HUES64 (cell line): ENCODE measurements at regions not wholly inside any gene's neighbourhood (a gene's known extent, or its start where the extent isn't known, plus 50 kb on each side); places are given as distances from the start of the nearest gene placed in this dataset.

Experiments used
- H3K27ac ChIP-seq: 2 replicates; pipeline ENCODE4 v1.7.0; 2013; ENCODE audit warnings: low read depth, low read length, inconsistent platforms
- H3K27me3 ChIP-seq: 2 replicates; pipeline ENCODE4 v1.6.1; 2013; ENCODE audit warnings: mild to moderate bottlenecking, low read length; ENCODE audit not compliant: insufficient read depth
- H3K36me3 ChIP-seq: 2 replicates; pipeline ENCODE4 v1.6.1; 2013; ENCODE audit warnings: mild to moderate bottlenecking, low read length; ENCODE audit not compliant: insufficient read depth
- H3K4me1 ChIP-seq: 2 replicates; pipeline ENCODE4 v1.6.1; 2013; ENCODE audit warnings: mild to moderate bottlenecking, low read length, moderate library complexity; ENCODE audit not compliant: insufficient read depth
- H3K4me3 ChIP-seq: 2 replicates; pipeline ENCODE4 v1.5.1; 2013; ENCODE audit warnings: mild to moderate bottlenecking, low read length, moderate library complexity
- H3K9ac ChIP-seq: 2 replicates; pipeline ENCODE4 v1.6.1; 2013; ENCODE audit warnings: mild to moderate bottlenecking, low read depth, low read length
- H3K9me3 ChIP-seq: 2 replicates; pipeline ENCODE4 v1.6.1; 2013; ENCODE audit warnings: low read depth, low read length; ENCODE audit not compliant: insufficient read depth
- WGBS: fragments of 150-250, 120-280 bp; methylation state at CpG from one replicate; pipeline ENCODE4 v1.1.7; 2013; ENCODE audit warnings: missing lambda C conversion rate; 5-methylcytosine and 5-hydroxymethylcytosine counted together

GRCh38 chr1:184297244-184297750 lies 89.5 kb upstream of the C1orf21 start:
- H3K4me1 ChIP-seq = peaks cover 7% of the 10 kb centered on the region; the same call in 1 of the 2 replicates
- no peak overlapping the region for H3K27ac ChIP-seq
- no peaks in the 10 kb centered on the region for H3K36me3 ChIP-seq
- H3K9me3 ChIP-seq = no peaks in the 10 kb centered on the region
- H3K4me3 ChIP-seq = no peak overlapping the region
- H3K9ac ChIP-seq = no peak overlapping the region
- H3K27me3 ChIP-seq = no peaks in the 10 kb centered on the region
- 88% methylated on average over 3 of the region's 3 CpGs for WGBS

DNA sequence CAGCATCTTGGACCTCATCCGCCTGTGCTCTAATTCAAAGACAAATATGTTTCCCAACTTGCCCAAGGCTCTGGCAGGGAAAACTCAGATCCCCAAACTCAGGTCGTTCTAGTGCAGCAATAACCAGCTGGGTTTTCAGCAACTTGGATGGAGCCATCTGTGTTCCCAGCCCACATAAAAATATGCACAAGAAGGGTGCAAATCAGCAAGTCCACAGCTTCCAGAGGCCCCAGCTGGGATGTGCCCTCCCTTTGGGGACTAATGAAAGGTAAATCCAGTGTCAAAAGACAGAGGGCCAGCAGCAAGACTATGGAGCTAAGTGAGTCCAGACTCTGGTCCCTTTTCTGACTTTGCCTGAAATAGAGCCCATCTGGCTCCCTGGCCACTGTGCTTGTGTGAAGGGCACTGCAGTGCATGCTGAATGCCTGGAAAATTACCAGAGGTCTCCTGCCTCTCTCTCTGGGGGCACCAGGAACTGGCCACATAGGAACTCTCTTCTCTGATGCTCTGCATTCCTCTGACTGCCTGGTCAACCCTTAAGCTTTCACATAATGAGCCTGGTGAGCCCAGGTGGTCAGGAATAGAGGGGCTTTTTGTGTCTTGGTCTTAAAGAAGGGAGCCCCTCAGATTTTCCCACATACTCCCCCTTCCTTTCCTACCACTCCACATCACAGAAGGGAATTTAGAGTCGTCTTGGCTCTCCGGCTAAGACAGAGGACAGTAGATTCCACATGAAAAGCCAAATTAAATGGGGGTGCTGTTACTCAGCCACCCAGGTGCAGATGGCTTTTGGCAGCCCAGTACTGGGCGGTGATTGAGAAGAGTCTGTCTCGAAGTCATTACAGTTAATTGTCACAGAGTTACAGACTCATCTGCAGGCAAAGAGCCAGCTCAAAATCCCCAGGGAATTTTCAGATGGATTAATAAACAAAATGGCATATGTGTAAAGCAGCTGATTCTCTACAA lies 88.1 kb upstream of the C1orf21 start:
- H3K27me3 ChIP-seq = no peaks in the 10 kb centered on the region
- H3K4me1 ChIP-seq = peaks cover 7% of the 10 kb centered on the region; the same call in 1 of the 2 replicates
- H3K4me3 ChIP-seq = no peak overlapping the region
- H3K9me3 ChIP-seq = peaks cover 3% of the 10 kb centered on the region; the same call in 1 of the 2 replicates
- 92% methylated on average over 6 of the region's 6 CpGs for WGBS
- no peaks in the 10 kb centered on the region for H3K36me3 ChIP-seq
- H3K9ac ChIP-seq = no peak overlapping the region
- no peak overlapping the region for H3K27ac ChIP-seq

GRCh38 chr1:184299406-184299790 lies 87.4 kb upstream of the C1orf21 start:
- WGBS = 94% methylated on average over 2 of the region's 2 CpGs
- H3K4me3 ChIP-seq = no peak overlapping the region
- peaks cover 3% of the 10 kb centered on the region; the same call in 1 of the 2 replicates for H3K9me3 ChIP-seq
- no peak overlapping the region for H3K27ac ChIP-seq
- peaks cover 7% of the 10 kb centered on the region; the same call in 1 of the 2 replicates for H3K4me1 ChIP-seq
- H3K36me3 ChIP-seq = no peaks in the 10 kb centered on the region
- no peak overlapping the region for H3K9ac ChIP-seq
- no peaks in the 10 kb centered on the region for H3K27me3 ChIP-seq

- WGBS = 96% methylated on average over 2 of the region's 2 CpGs
- H3K27me3 ChIP-seq = no peaks in the 10 kb centered on the region
- no peaks in the 10 kb centered on the region for H3K36me3 ChIP-seq
- H3K27ac ChIP-seq = no peak overlapping the region
- H3K4me1 ChIP-seq = peaks cover 7% of the 10 kb centered on the region; the same call in 1 of the 2 replicates
- no peak overlapping the region for H3K4me3 ChIP-seq
- H3K9me3 ChIP-seq = peaks cover 3% of the 10 kb centered on the region; the same call in 1 of the 2 replicates
- no peak overlapping the region for H3K9ac ChIP-seq
These were observed 87.0 kb upstream of the C1orf21 start for GRCh38 chr1:184299796-184300195.

DNA sequence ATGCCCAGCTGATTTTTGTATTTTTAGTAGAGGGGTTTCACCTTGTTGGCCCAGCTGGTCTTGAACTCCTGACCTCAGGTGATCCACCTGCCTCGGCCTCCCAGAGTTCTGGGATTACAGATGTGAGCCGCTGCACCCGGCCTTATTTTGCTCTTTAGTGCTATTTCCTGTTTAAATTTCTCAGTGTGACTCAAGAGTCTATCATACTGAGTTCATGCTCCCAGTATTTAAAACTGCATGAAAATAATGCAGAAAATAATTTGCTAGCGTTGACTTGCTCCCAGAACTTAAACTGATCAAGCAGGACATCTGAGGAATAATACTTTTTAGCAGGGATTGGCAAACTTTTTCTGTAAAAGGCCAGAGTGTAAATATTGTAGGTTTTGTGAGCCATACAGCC lies 86.4 kb upstream of the C1orf21 start:
- Histone ChIP-seq H3K9me3 (peaks cover 3% of the 10 kb centered on the region; the same call in 1 of the 2 replicates), H3K9ac (no peak overlapping the region), H3K27me3 (no peaks in the 10 kb centered on the region), H3K4me1 (peaks cover 7% of the 10 kb centered on the region; the same call in 1 of the 2 replicates), H3K4me3 (no peak overlapping the region), H3K36me3 (no peaks in the 10 kb centered on the region), H3K27ac (no peak overlapping the region)
- WGBS = 92% methylated on average over 4 of the region's 4 CpGs

DNA sequence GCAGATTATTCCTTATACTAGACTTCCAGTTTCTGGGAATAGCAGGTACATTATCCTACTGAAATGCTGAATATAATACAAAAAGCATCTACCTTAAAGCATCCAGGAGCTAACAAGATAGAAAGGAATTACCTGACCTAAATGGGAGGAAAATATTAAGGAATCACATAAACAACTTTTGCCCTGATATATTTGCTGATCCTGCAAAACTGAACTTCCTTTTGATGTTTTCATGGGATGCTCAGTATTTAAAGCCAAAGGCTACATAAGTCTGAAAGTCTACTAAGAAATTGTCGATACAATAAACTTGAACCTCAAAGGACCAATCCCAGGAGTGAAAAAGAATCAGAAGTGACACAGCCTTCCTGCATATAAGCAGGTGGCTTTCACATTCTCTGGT lies 85.6 kb upstream of the C1orf21 start:
- 97% methylated on average over 1 of the region's 1 CpG for WGBS
- no peaks in the 10 kb centered on the region for H3K36me3 ChIP-seq
- no peak overlapping the region for H3K9ac ChIP-seq
- no peak overlapping the region for H3K4me3 ChIP-seq
- H3K27ac ChIP-seq = no peak overlapping the region
- no peaks in the 10 kb centered on the region for H3K27me3 ChIP-seq
- H3K9me3 ChIP-seq = peaks cover 3% of the 10 kb centered on the region; the same call in 1 of the 2 replicates
- peaks cover 7% of the 10 kb centered on the region; the same call in 1 of the 2 replicates for H3K4me1 ChIP-seq

DNA sequence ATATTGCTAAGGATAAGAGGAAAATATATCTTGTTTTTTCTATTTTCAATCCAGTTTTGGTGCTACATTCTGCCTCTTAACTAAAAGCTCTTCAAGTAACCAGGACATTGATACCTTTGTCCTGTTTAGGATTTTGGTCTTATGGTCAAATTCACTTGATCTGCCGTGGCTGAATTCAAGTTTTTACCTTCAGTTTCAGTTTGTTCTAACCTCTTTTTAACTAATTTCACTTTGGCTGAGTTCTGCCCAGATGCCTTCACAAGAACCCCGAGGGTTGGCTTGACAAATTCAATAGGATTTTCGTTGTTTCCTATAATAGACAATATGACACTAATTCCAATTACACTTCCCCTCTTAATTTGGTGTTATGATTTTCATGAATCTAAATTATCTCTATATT lies 84.5 kb upstream of the C1orf21 start:
- Histone ChIP-seq H3K9me3 (peaks cover 3% of the 10 kb centered on the region; the same call in 1 of the 2 replicates), H3K4me1 (peaks cover 7% of the 10 kb centered on the region; the same call in 1 of the 2 replicates), H3K27ac (no peak overlapping the region), H3K4me3 (no peak overlapping the region), H3K36me3 (no peaks in the 10 kb centered on the region), H3K27me3 (no peaks in the 10 kb centered on the region), H3K9ac (no peak overlapping the region)
- WGBS = 95% methylated on average over 3 of the region's 3 CpGs

DNA sequence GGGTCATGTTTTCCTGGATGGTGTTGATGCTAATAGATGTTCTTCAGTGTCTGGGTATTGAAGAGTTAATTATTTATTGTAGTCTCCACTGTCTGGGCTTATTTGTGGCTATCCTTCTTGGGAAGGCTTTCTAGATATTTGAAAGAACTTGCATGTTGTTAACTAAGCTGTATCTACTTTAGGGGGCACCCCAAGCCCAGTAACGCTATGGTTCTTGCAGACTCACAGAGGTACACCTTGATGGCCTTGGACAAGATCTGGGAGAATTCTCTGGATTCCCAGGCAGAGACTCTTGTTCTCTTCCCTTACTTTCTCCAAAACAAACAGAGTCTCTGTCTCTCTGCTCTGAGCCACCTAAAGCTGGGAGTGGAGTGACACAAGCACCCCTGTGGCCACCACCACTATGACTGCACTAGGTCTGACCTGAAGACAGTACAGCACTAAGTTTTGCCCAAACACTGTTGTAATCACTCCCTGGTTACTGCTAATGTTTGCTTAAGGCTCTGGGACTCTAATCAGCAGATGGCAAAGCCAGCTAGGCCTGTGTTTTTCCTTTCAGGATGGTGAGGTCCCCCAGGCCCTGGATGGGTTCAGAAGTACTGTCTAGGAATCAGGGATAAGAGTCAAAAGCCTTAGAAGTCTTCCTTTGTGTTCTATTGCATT lies 76.5 kb upstream of the C1orf21 start:
- no peaks in the 10 kb centered on the region for H3K9me3 ChIP-seq
- no peak overlapping the region for H3K27ac ChIP-seq
- no peaks in the 10 kb centered on the region for H3K27me3 ChIP-seq
- 88% methylated on average over 1 of the region's 1 CpG for WGBS
- no peak overlapping the region for H3K4me3 ChIP-seq
- H3K9ac ChIP-seq = no peak overlapping the region
- H3K4me1 ChIP-seq = peaks cover 5% of the 10 kb centered on the region; the same call in 1 of the 2 replicates
- no peaks in the 10 kb centered on the region for H3K36me3 ChIP-seq

- H3K4me1 ChIP-seq = peaks cover 7% of the 10 kb centered on the region; the same call in 1 of the 2 replicates
- no peak overlapping the region for H3K4me3 ChIP-seq
- H3K36me3 ChIP-seq = no peaks in the 10 kb centered on the region
- no peaks in the 10 kb centered on the region for H3K27me3 ChIP-seq
- WGBS = 93% methylated on average over 2 of the region's 2 CpGs
- H3K27ac ChIP-seq = no peak overlapping the region
- H3K9ac ChIP-seq = no peak overlapping the region
- H3K9me3 ChIP-seq = no peaks in the 10 kb centered on the region
These were observed 75.2 kb upstream of the C1orf21 start for GRCh38 chr1:184311580-184311979.

- Histone ChIP-seq H3K27ac (no peak overlapping the region), H3K9me3 (no peaks in the 10 kb centered on the region), H3K4me1 (peaks cover 7% of the 10 kb centered on the region; the same call in 1 of the 2 replicates), H3K36me3 (no peaks in the 10 kb centered on the region), H3K9ac (no peak overlapping the region), H3K27me3 (no peaks in the 10 kb centered on the region), H3K4me3 (no peak overlapping the region)
- 95% methylated on average over 2 of the region's 2 CpGs for WGBS
These were observed 71.6 kb upstream of the C1orf21 start for GRCh38 chr1:184315254-184315653.

- peaks cover 19% of the 10 kb centered on the region; the same call in 1 of the 2 replicates for H3K4me1 ChIP-seq
- H3K27ac ChIP-seq = no peak overlapping the region
- no peaks in the 10 kb centered on the region for H3K27me3 ChIP-seq
- H3K9me3 ChIP-seq = no peaks in the 10 kb centered on the region
- H3K36me3 ChIP-seq = no peaks in the 10 kb centered on the region
- no peak overlapping the region for H3K4me3 ChIP-seq
- H3K9ac ChIP-seq = no peak overlapping the region
- WGBS = 100% methylated on average over 3 of the region's 3 CpGs
These were observed 67.0 kb upstream of the C1orf21 start for GRCh38 chr1:184319879-184320278.
